HTR-8/SVneo (cell line): ENCODE measurements at regions not wholly inside any gene's neighbourhood (a gene's known extent, or its start where the extent isn't known, plus 50 kb on each side); places are given as distances from the start of the nearest gene placed in this dataset.

Source experiments
- DNase-seq: peaks from one replicate; pipeline ENCODE4 v3.0.0; 2011; ENCODE audit warnings: low spot score, mixed read lengths; ENCODE audit not compliant: insufficient read length
- FAIRE-seq: peaks from 2 replicates; lab custom pipeline; 2011; peaks lifted over from hg19 to GRCh38; lab: Jason Lieb, UNC

DNA sequence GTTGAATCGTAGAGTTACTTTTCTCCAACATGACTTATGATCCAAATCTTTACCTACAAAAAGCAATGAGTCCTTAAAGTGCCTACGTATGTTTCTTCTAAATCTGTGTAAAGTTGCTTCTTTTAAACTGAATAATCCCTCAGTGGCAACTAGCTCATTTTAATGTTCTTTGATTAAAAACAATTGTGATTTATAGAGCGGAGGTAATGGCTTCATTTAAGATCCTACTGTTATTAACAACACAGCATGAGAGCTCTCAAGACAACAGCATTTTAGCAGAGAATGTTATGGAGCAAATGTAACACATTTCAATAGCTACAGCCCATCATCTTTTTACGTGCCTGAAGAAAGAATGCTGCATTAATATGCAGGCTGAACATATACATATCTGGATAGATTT, 55.3 kb upstream of the VGLL3 start:
- FAIRE-seq (no peak), DNase-seq (no peak)

DNA sequence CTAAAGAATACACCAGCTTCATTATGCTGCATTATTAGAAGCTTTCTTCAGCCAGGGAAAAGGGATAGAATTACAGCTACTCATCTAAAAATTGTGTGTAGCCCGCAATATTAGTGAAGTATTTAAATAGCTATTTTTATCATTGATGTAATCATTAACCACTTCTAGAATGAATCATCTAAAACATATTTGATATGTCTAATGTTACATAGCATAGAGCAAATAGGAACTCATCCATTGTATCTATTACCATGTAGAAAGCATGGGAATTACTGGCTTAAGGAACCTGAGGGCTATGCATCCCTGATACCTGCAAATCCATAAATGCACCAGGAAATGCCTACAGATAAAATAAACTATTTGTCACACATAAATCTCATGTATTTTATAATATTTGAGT, 54.5 kb upstream of the VGLL3 start:
- DNase-seq (no peak), FAIRE-seq (no peak)

DNA sequence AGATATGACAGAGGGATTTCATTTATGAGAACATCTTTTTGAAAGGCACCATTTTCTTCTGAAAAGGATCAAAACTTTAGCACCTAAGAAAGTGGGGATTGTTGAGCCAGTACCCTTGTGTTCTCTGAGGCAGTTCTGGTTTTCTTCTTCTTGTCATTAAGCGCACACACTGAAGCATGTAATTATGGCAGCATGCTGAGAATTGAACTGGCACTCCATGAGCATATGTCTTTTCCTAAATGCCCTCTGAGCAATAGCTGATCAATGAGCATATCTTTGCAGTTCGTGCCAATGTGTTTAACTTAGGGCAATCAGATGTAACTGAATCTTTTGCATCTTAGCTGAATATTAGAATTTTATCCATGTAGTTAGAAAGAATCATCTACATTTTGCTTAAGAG, 53.9 kb upstream of the VGLL3 start:
- DNase-seq (no peak), FAIRE-seq (peak; percentile 38)

DNA sequence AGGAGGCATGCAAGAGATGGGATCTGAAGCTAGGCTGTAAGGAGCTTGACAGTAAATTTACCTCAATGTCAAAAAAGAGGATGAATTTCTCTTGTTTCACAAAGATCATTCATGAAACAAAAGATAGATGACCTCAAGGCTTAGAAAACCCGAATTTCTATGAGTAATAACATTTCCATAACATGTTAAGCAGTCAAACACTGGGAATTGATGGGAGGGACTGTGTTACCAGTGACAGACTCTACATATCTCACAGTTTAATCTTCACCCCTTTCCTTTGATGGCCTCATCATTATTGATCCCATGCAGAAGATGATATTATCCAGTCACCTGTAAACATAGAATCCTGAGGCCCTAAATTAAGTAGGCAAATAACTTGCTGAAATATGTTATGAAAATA, 53.5 kb upstream of the VGLL3 start:
- FAIRE-seq, result no peak
- no peak for DNase-seq

DNA sequence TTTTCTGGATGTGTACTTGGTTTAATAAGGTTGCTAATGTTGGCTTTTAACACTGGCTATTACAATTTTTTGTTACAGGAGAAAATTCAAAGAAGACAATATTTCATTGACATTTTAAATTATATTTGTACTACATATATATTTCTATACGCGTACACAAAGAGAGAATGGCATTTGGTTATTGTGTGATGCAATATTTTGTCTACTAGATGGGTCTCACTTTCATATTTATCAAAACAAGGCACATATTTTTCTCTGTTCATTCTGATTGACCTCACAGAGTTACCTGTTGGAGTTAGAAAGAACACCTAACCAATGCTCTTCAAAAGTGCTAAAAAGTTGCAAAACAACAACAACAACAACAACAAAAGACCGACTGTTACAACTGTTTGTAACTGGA, 50.2 kb upstream of the VGLL3 start:
- no peak for DNase-seq
- FAIRE-seq, result no peak
